Gastroesophageal sphincter (tissue), 3 donors: ENCODE measurements at regions not wholly inside any gene's neighbourhood (a gene's known extent, or its start where the extent isn't known, plus 50 kb on each side); places are given as distances from the start of the nearest gene placed in this dataset.

Experiments used
- CTCF ChIP-seq, 4 experiments: fragments of 200-600 bp in 2 of 4; fragments of 450-650 bp in 2 of 4; sonication (generic) in 1 of 4; IDR thresholded peaks; one replicate each; pipeline ENCODE4 v1.5.1; 2017 to 2019; ENCODE audit warnings: antibody characterized with exemption in 4 of 4, mild to moderate bottlenecking in 2 of 4, moderate library complexity in 2 of 4
- POLR2A ChIP-seq, 2 donors: fragments of 450-650 bp; IDR thresholded peaks; one replicate each; pipeline ENCODE4 v1.6.1; 2017; ENCODE audit warnings: antibody characterized with exemption in 2 of 2, mild to moderate bottlenecking in 2 of 2, moderate library complexity in 1 of 2
- POLR2AphosphoS5 ChIP-seq: sonication (generic); formaldehyde crosslinking; IDR thresholded peaks from one replicate; pipeline ENCODE4 v1.6.1; 2017; ENCODE audit warnings: antibody characterized with exemption

- TF ChIP-seq CTCF (IDR thresholded peaks at IDR 0.05) (no peak), POLR2AphosphoS5 (no peak), POLR2A (IDR thresholded peaks at IDR 0.05) (no peak)
Measured at GRCh38 chr1:36559061-36559460, 76.3 kb upstream of the CSF3R start.
